ENCODE measurements at regions not wholly inside any gene's neighbourhood (a gene's known extent, or its start where the extent isn't known, plus 50 kb on each side); places are given as distances from the start of the nearest gene placed in this dataset.
A peak's percentile ranks its signal among the peaks of the same experiment; 100 is the strongest.

GRCh38 chr10:3570855-3571266 is 214.1 kb downstream of the KLF6 start:
- Histone ChIP-seq H3K27ac (no peak overlapping the region), H3K4me2 (peak overlapping the region; percentile 26), H3K27me3 (no peaks in the 10 kb centered on the region), H3K9ac (no peak overlapping the region), H3K79me2 (ENCODE audit: low read depth) (no peaks in the 10 kb centered on the region), H3K4me1 (peaks cover 12% of the 10 kb centered on the region), H2AFZ (replicated peaks) (no peak overlapping the region), H4K20me1 (ENCODE audit: low read depth) (no peaks in the 10 kb centered on the region), H3K9me3 (ENCODE audit: low read depth) (no peaks in the 10 kb centered on the region), H3K36me3 (no peaks in the 10 kb centered on the region), H3K4me3 (no peak overlapping the region), H3F3A (ENCODE audit: low read depth) (no peaks in the 10 kb centered on the region)
- H3K9me3 Mint-ChIP-seq: no peaks in the 10 kb centered on the region
- TF ChIP-seq EZH2 (IDR thresholded peaks at IDR 0.05) (no peak), EZH2phosphoT487 (IDR thresholded peaks at IDR 0.05) (no peak), CTCF (IDR thresholded peaks at IDR 0.05) (no peak)
- peak; percentile 9 for DNase-seq (ENCODE audit: low spot score)
- peaks cover 19% of the 10 kb centered on the region for H3K4me1 Mint-ChIP-seq
- peaks cover 4% of the 10 kb centered on the region for H3K27me3 Mint-ChIP-seq (ENCODE audit: insufficient read depth, low read depth)
- H3K36me3 Mint-ChIP-seq: no peaks in the 10 kb centered on the region
- no peak overlapping the region for H3K27ac Mint-ChIP-seq
- no peak overlapping the region for H3K4me3 Mint-ChIP-seq

GRCh38 chr10:3570131-3570729 is 214.8 kb downstream of the KLF6 start:
- H3K27ac Mint-ChIP-seq: no peak overlapping the region
- no peaks in the 10 kb centered on the region for H3K9me3 ChIP-seq (ENCODE audit: low read depth)
- no peaks in the 10 kb centered on the region for H3K79me2 ChIP-seq (ENCODE audit: low read depth)
- H3K4me3 ChIP-seq: no peak overlapping the region
- H3K27me3 ChIP-seq: no peaks in the 10 kb centered on the region
- DNase-seq (ENCODE audit: low spot score): no peak
- H3K36me3 Mint-ChIP-seq: no peaks in the 10 kb centered on the region
- no peak overlapping the region for H3K27ac ChIP-seq
- H4K20me1 ChIP-seq (ENCODE audit: low read depth): no peaks in the 10 kb centered on the region
- TF ChIP-seq EZH2 (IDR thresholded peaks at IDR 0.05) (no peak), CTCF (IDR thresholded peaks at IDR 0.05) (no peak), EZH2phosphoT487 (IDR thresholded peaks at IDR 0.05) (no peak)
- H3K27me3 Mint-ChIP-seq (ENCODE audit: insufficient read depth, low read depth): peaks cover 4% of the 10 kb centered on the region
- peaks cover 19% of the 10 kb centered on the region for H3K4me1 Mint-ChIP-seq
- H3K9me3 Mint-ChIP-seq: no peaks in the 10 kb centered on the region
- no peaks in the 10 kb centered on the region for H3F3A ChIP-seq (ENCODE audit: low read depth)
- peaks cover 12% of the 10 kb centered on the region for H3K4me1 ChIP-seq
- H3K36me3 ChIP-seq: no peaks in the 10 kb centered on the region
- H2AFZ ChIP-seq (replicated peaks): peak overlapping the region; percentile 15
- no peak overlapping the region for H3K4me3 Mint-ChIP-seq
- no peak overlapping the region for H3K9ac ChIP-seq
- peak overlapping the region; percentile 26 for H3K4me2 ChIP-seq

GRCh38 chr10:3568983-3569382 is 216.0 kb downstream of the KLF6 start:
- Histone ChIP-seq H3K9ac (no peak overlapping the region), H3K9me3 (ENCODE audit: low read depth) (no peaks in the 10 kb centered on the region), H3K79me2 (ENCODE audit: low read depth) (no peaks in the 10 kb centered on the region), H4K20me1 (ENCODE audit: low read depth) (no peaks in the 10 kb centered on the region), H3K4me3 (no peak overlapping the region), H3K27me3 (no peaks in the 10 kb centered on the region), H3K36me3 (no peaks in the 10 kb centered on the region), H2AFZ (replicated peaks) (no peak overlapping the region), H3K4me2 (no peak overlapping the region), H3K27ac (no peak overlapping the region), H3K4me1 (peaks cover 12% of the 10 kb centered on the region), H3F3A (ENCODE audit: low read depth) (no peaks in the 10 kb centered on the region)
- H3K27me3 Mint-ChIP-seq (ENCODE audit: insufficient read depth, low read depth): peaks cover 4% of the 10 kb centered on the region
- peaks cover 19% of the 10 kb centered on the region for H3K4me1 Mint-ChIP-seq
- no peak overlapping the region for H3K4me3 Mint-ChIP-seq
- DNase-seq (ENCODE audit: low spot score): no peak
- no peaks in the 10 kb centered on the region for H3K9me3 Mint-ChIP-seq
- no peak for TF ChIP-seq EZH2phosphoT487 (IDR thresholded peaks at IDR 0.05)
- TF ChIP-seq CTCF (IDR thresholded peaks at IDR 0.05): no peak
- no peak for TF ChIP-seq EZH2 (IDR thresholded peaks at IDR 0.05)
- H3K27ac Mint-ChIP-seq: no peak overlapping the region
- H3K36me3 Mint-ChIP-seq: no peaks in the 10 kb centered on the region

Measured in neural progenitor cell (in vitro differentiated cells).